Coronary artery (tissue), 2 donors: ENCODE measurements at regions not wholly inside any gene's neighbourhood (a gene's known extent, or its start where the extent isn't known, plus 50 kb on each side); places are given as distances from the start of the nearest gene placed in this dataset.
"Not testable (repeated sequence)": the region's sequence is repeated elsewhere in the genome, so short reads cannot be mapped to it uniquely, and the experiment has no call there.

Experiments used
- DNase-seq: peaks from one replicate; pipeline ENCODE4 v3.0.0-alpha.2; 2017; ENCODE audit warnings: low spot score
- H3K27ac ChIP-seq, 2 donors: fragments of 200-600 bp; sonication (generic); one replicate each; pipeline ENCODE4 v1.5.1; 2016 to 2019
- H3K4me3 ChIP-seq: fragments of 200-600 bp; sonication (generic); 2 replicates; pipeline ENCODE4 v1.5.1; 2016; ENCODE audit warnings: mild to moderate bottlenecking, moderate library complexity
- CTCF ChIP-seq: fragments of 200-600 bp; sonication (generic); IDR thresholded peaks from one replicate; pipeline ENCODE4 v1.5.1; 2019; ENCODE audit warnings: antibody characterized with exemption

GRCh38 chr16:22712471-22712870 is 101.5 kb upstream of the HS3ST2 start:
- Histone ChIP-seq H3K4me3 (no peak overlapping the region), H3K27ac (no peak overlapping the region)
- no peak for DNase-seq
- no peak for TF ChIP-seq CTCF

GRCh38 chr16:22718598-22718997 is 95.4 kb upstream of the HS3ST2 start:
- DNase-seq, H3K4me3 ChIP-seq, H3K27ac ChIP-seq: not testable (repeated sequence)

GRCh38 chr16:22719945-22720344 is 94.0 kb upstream of the HS3ST2 start:
- no peak for TF ChIP-seq CTCF
- Histone ChIP-seq H3K4me3 (no peak overlapping the region), H3K27ac (no peak overlapping the region)
- DNase-seq, result no peak

GRCh38 chr16:22721511-22722100 is 92.4 kb upstream of the HS3ST2 start:
- no peak for TF ChIP-seq CTCF
- no peak for DNase-seq
- Histone ChIP-seq H3K4me3 (no peak overlapping the region), H3K27ac (no peak overlapping the region)

GRCh38 chr16:22722551-22723541 is 91.1 kb upstream of the HS3ST2 start:
- not testable (repeated sequence) for H3K4me3 ChIP-seq, DNase-seq, H3K27ac ChIP-seq

GRCh38 chr16:22726868-22727267 is 87.1 kb upstream of the HS3ST2 start:
- no peak for TF ChIP-seq CTCF
- H3K4me3 ChIP-seq, result no peak overlapping the region
- DNase-seq, result no peak
- H3K27ac ChIP-seq, result no peak overlapping the region

- no peak for DNase-seq
- no peak for TF ChIP-seq CTCF
- H3K4me3 ChIP-seq, result no peak overlapping the region
- no peak overlapping the region for H3K27ac ChIP-seq
These were observed 86.4 kb upstream of the HS3ST2 start for GRCh38 chr16:22727285-22728166.
